ENCODE measurements at regions not wholly inside any gene's neighbourhood (a gene's known extent, or its start where the extent isn't known, plus 50 kb on each side); places are given as distances from the start of the nearest gene placed in this dataset.

- RAD21 ChIA-PET (ENCODE audit: unreplicated experiment): no interaction called here
- Histone ChIP-seq H3K4me1 (ENCODE audit: control insufficient read depth, insufficient read depth, low read length) (no peaks in the 10 kb centered on the region), H3K27ac (ENCODE audit: control insufficient read depth, insufficient read depth) (no peak overlapping the region), H3K9ac (ENCODE audit: control insufficient read depth, insufficient read depth, low read length) (no peak overlapping the region), H3K4me3 (no peak overlapping the region), H3K36me3 (ENCODE audit: control insufficient read depth in 2 of 2, insufficient read depth in 2 of 2, low read length in 1 of 2) (no peaks in the 10 kb centered on the region), H4K20me1 (ENCODE audit: control insufficient read depth, insufficient read depth) (no peaks in the 10 kb centered on the region), H3K9me3 (replicated peaks; ENCODE audit: control insufficient read depth, insufficient read depth, low read length) (no peaks in the 10 kb centered on the region), H3K79me2 (ENCODE audit: control insufficient read depth, insufficient read depth, low read length) (no peaks in the 10 kb centered on the region), H3K4me2 (ENCODE audit: control insufficient read depth, insufficient read depth) (no peak overlapping the region), H3K27me3 (replicated peaks in 1 of 2; ENCODE audit: control insufficient read depth in 2 of 2, insufficient read depth in 2 of 2, low read length in 1 of 2) (no peaks in the 10 kb centered on the region), H2AFZ (ENCODE audit: control insufficient read depth, low read depth, low read length) (no peak overlapping the region)
- DNase-seq (ENCODE audit: low read depth, low spot score): no peak
- no peak for ATAC-seq
- intact Hi-C loops (cut with micrococcal nuclease; ENCODE audit: unreplicated experiment): no loop called here
- SMC1A ChIA-PET (ENCODE audit: uncharacterized antibody, unreplicated experiment): interaction anchor here (1.1 to 1.6 kb wide), 4 partner anchors 11 to 121 kb away, joined by 3 to 4 read pairs (median 3); no protein-coding TSS in a partner anchor
- CTCF ChIA-PET: interaction anchor here (1.6 kb wide), 1 partner anchor 10 kb away, joined by 7 read pairs; no protein-coding TSS in a partner anchor
- in situ Hi-C loops (cut with MboI): loop anchor here (25.0 kb wide), 1 partner anchor 1166 kb away; no protein-coding TSS in a partner anchor
- FAIRE-seq: no peak
- POLR2A ChIA-PET: no interaction called here
- 43% methylated on average over 2 of the region's 2 CpGs for WGBS (ENCODE audit: insufficient coverage, insufficient replicate concordance, low lambda C conversion rate, missing lambda C conversion rate)
- BruUV-seq (replicated peaks): no TSS peak
- TF ChIP-seq CBX5 (IDR thresholded peaks at IDR 0.05; ENCODE audit: low read depth): no peak
- no peak for TF ChIP-seq NR2F1 (conservative IDR thresholded peaks at IDR 0.05)
- no peak for TF ChIP-seq CTCF (IDR thresholded peaks at IDR 0.05 in 2 of 3, conservative IDR thresholded peaks at IDR 0.05 in 1 of 3; ENCODE audit: control insufficient read depth in 2 of 3, extremely low read depth in 1 of 3, insufficient read depth in 1 of 3, low read depth in 3 of 3, low read length in 3 of 3)
- TF ChIP-seq SUPT20H (IDR thresholded peaks at IDR 0.05; ENCODE audit: borderline replicate concordance, control insufficient read depth, low read depth, low read length): no peak
- no peak for TF ChIP-seq MXI1 (IDR thresholded peaks at IDR 0.05; ENCODE audit: low read depth, low read length)
- no peak for TF ChIP-seq RUNX3 (IDR thresholded peaks at IDR 0.05; ENCODE audit: low read length)
- TF ChIP-seq RELA (IDR thresholded peaks at IDR 0.05; ENCODE audit: borderline replicate concordance, partially characterized antibody): no peak
- TF ChIP-seq SUZ12 (IDR thresholded peaks at IDR 0.05; ENCODE audit: unreplicated experiment): no peak
- no peak for TF ChIP-seq ATF2 (IDR thresholded peaks at IDR 0.05; ENCODE audit: low read length)
- no peak for TF ChIP-seq PBX3 (IDR thresholded peaks at IDR 0.05; ENCODE audit: insufficient replicate concordance, low read depth, low read length)
- no peak for TF ChIP-seq YY1 (IDR thresholded peaks at IDR 0.05; ENCODE audit: low read depth, low read length)
- TF ChIP-seq RELB (IDR thresholded peaks at IDR 0.05; ENCODE audit: low read depth): no peak
- TF ChIP-seq ZBTB33 (IDR thresholded peaks at IDR 0.05): no peak
- TF ChIP-seq MLLT1 (IDR thresholded peaks at IDR 0.05): no peak
Observed at GRCh38 chr18:52278191-52278590, 61.8 kb upstream of the DCC start.

All from GM12878 (cell line).